ENCODE measurements at regions not wholly inside any gene's neighbourhood (a gene's known extent, or its start where the extent isn't known, plus 50 kb on each side); places are given as distances from the start of the nearest gene placed in this dataset.

DNA sequence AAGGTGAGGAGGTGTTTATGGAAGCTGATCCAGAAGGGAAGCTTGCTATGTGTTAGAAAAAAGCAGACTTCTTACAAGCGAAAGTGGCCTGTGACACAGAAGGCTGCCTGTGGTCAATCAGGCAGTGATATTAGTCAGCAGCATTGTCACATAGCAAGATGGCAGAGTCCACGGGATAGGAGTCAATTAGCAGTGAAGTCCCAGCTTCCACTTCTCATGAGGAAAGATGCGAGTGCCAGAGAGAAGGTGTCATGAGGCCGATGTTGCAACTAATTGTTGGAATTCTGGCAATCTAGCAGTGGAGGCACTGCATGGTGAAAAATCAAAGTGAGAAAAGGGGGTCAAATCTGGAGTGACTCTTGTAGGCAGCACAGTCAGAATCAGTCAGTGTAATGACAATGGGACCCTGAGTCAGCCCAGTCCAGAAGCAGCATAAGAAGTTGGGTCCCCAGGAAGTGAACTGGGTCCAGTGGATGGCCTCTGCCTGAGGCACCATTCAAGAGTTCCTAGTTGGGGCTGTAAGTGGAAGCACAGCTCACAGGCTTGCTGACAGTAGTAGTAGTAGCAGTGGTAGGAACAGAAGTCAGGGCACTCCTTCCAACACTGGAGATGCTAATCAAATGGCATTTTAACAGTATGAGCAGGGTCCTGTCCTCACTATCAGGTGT, 85.1 kb downstream of the TNFRSF13B start:
- TF ChIP-seq, protein P1, sequence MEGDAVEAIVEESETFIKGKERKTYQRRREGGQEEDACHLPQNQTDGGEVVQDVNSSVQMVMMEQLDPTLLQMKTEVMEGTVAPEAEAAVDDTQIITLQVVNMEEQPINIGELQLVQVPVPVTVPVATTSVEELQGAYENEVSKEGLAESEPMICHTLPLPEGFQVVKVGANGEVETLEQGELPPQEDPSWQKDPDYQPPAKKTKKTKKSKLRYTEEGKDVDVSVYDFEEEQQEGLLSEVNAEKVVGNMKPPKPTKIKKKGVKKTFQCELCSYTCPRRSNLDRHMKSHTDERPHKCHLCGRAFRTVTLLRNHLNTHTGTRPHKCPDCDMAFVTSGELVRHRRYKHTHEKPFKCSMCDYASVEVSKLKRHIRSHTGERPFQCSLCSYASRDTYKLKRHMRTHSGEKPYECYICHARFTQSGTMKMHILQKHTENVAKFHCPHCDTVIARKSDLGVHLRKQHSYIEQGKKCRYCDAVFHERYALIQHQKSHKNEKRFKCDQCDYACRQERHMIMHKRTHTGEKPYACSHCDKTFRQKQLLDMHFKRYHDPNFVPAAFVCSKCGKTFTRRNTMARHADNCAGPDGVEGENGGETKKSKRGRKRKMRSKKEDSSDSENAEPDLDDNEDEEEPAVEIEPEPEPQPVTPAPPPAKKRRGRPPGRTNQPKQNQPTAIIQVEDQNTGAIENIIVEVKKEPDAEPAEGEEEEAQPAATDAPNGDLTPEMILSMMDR (IDR thresholded peaks at IDR 0.05): no peak
- TF ChIP-seq POLR2A (IDR thresholded peaks at IDR 0.05): no peak

Data from uterus (tissue), 2 donors.